ENCODE measurements at regions not wholly inside any gene's neighbourhood (a gene's known extent, or its start where the extent isn't known, plus 50 kb on each side); places are given as distances from the start of the nearest gene placed in this dataset.

DNA sequence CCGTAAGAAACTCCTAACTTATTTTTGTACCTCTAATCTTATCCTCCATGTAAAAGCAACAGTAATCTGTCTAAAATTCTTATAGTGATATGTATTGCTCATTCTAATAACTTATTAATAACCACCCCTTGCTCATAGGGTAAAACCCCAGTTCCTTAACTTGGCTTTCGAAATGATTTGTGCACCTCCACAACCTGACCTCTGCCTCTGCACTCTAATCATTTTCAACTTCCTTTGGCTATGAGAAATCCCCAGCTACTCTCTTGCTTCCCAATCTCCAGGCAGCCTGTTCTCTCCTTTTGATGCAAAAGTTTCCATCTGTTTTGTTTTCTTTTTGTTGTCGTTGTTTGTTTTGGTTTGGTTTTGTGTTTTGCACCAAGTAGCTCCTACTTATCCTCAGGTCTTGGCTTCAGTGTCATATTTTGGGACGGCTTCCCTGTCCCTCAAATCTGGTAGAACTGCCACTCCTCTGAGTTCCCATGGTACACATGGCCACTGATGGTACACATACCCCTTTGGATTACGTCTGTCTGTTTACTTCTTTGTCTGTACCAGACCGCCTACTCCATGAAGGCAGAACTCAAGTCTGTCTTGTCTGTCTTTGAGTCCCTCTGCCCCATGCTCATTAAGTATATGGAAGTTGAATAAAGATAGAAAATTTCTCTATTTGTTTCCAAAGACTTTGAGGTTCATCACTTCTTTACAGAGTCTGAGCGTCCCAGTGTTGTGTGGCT lies 105.6 kb upstream of the TGFBR2 start:
- peaks cover 19% of the 10 kb centered on the region for H3K9me3 Mint-ChIP-seq (ENCODE audit: unreplicated experiment)
- H3K4me3 ChIP-seq (ENCODE audit: low read depth, low read length), result no peak overlapping the region
- no peak overlapping the region for H3K4me3 Mint-ChIP-seq (ENCODE audit: unreplicated experiment)
- TF ChIP-seq, protein P1, sequence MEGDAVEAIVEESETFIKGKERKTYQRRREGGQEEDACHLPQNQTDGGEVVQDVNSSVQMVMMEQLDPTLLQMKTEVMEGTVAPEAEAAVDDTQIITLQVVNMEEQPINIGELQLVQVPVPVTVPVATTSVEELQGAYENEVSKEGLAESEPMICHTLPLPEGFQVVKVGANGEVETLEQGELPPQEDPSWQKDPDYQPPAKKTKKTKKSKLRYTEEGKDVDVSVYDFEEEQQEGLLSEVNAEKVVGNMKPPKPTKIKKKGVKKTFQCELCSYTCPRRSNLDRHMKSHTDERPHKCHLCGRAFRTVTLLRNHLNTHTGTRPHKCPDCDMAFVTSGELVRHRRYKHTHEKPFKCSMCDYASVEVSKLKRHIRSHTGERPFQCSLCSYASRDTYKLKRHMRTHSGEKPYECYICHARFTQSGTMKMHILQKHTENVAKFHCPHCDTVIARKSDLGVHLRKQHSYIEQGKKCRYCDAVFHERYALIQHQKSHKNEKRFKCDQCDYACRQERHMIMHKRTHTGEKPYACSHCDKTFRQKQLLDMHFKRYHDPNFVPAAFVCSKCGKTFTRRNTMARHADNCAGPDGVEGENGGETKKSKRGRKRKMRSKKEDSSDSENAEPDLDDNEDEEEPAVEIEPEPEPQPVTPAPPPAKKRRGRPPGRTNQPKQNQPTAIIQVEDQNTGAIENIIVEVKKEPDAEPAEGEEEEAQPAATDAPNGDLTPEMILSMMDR (IDR thresholded peaks at IDR 0.05; ENCODE audit: insufficient read depth in 1 of 2, low read depth in 1 of 2, low read length in 1 of 2, severe bottlenecking in 1 of 2, unreplicated experiment in 1 of 2), result no peak
- H3K27me3 ChIP-seq (replicated peaks; ENCODE audit: control insufficient read depth, insufficient read depth, low read length), result no peaks in the 10 kb centered on the region
- ChIA-PET POLR2A (no interaction called here), CTCF (no interaction called here)
- H3K36me3 Mint-ChIP-seq (ENCODE audit: insufficient read depth, unreplicated experiment), result peaks cover 5% of the 10 kb centered on the region
- intact Hi-C loops (cut with micrococcal nuclease; ENCODE audit: unreplicated experiment), result no loop called here
- H3K4me1 Mint-ChIP-seq (ENCODE audit: low read depth, unreplicated experiment), result peaks cover 8% of the 10 kb centered on the region
- no peaks in the 10 kb centered on the region for H3K27me3 Mint-ChIP-seq (ENCODE audit: insufficient read depth, unreplicated experiment)
- no peaks in the 10 kb centered on the region for H3K9me3 ChIP-seq
- no peak for DNase-seq
- H3K27ac Mint-ChIP-seq (ENCODE audit: unreplicated experiment), result peak overlapping the region; percentile 7
- BruUV-seq (replicated peaks), result no TSS peak
- H3K36me3 ChIP-seq (ENCODE audit: control insufficient read depth, insufficient read depth, low read length), result no peaks in the 10 kb centered on the region
- H3K4me1 ChIP-seq, result peaks cover 9% of the 10 kb centered on the region; the same call in 1 of the 2 replicates

DNA sequence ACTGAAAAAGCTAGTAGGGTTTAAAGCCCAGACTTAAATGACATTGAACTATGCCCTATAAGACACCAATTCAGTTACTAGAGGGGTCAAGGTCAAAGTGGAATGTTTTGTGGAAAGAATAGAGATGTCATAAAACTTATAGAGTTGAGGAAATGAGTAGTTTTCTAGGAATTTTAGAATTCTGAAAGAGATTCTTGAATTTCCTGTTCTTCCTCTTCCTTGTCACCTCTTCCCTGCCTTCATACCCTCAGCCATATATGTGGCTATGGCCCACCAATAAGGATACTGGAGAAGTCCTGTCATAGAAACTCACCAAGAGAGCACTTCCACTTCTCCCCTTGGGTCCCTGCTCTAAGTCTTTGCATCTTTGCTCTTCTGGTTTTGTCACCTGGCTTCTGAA lies 104.9 kb upstream of the TGFBR2 start:
- no peaks in the 10 kb centered on the region for H3K36me3 ChIP-seq (ENCODE audit: control insufficient read depth, insufficient read depth, low read length)
- ChIA-PET POLR2A (no interaction called here), CTCF (no interaction called here)
- Mint-ChIP-seq H3K27ac (ENCODE audit: unreplicated experiment) (no peak overlapping the region), H3K4me1 (ENCODE audit: low read depth, unreplicated experiment) (peaks cover 8% of the 10 kb centered on the region), H3K36me3 (ENCODE audit: insufficient read depth, unreplicated experiment) (peaks cover 5% of the 10 kb centered on the region), H3K9me3 (ENCODE audit: unreplicated experiment) (peaks cover 19% of the 10 kb centered on the region), H3K27me3 (ENCODE audit: insufficient read depth, unreplicated experiment) (no peaks in the 10 kb centered on the region), H3K4me3 (ENCODE audit: unreplicated experiment) (no peak overlapping the region)
- H3K9me3 ChIP-seq, result no peaks in the 10 kb centered on the region
- H3K4me3 ChIP-seq (ENCODE audit: low read depth, low read length), result no peak overlapping the region
- H3K4me1 ChIP-seq, result peaks cover 9% of the 10 kb centered on the region; the same call in 1 of the 2 replicates
- no peak for DNase-seq
- H3K27me3 ChIP-seq (replicated peaks; ENCODE audit: control insufficient read depth, insufficient read depth, low read length), result no peaks in the 10 kb centered on the region
- intact Hi-C loops (cut with micrococcal nuclease; ENCODE audit: unreplicated experiment), result no loop called here
- BruUV-seq (replicated peaks), result no TSS peak
- TF ChIP-seq, protein P1 (IDR thresholded peaks at IDR 0.05; ENCODE audit: insufficient read depth in 1 of 2, low read depth in 1 of 2, low read length in 1 of 2, severe bottlenecking in 1 of 2, unreplicated experiment in 1 of 2), result no peak

DNA sequence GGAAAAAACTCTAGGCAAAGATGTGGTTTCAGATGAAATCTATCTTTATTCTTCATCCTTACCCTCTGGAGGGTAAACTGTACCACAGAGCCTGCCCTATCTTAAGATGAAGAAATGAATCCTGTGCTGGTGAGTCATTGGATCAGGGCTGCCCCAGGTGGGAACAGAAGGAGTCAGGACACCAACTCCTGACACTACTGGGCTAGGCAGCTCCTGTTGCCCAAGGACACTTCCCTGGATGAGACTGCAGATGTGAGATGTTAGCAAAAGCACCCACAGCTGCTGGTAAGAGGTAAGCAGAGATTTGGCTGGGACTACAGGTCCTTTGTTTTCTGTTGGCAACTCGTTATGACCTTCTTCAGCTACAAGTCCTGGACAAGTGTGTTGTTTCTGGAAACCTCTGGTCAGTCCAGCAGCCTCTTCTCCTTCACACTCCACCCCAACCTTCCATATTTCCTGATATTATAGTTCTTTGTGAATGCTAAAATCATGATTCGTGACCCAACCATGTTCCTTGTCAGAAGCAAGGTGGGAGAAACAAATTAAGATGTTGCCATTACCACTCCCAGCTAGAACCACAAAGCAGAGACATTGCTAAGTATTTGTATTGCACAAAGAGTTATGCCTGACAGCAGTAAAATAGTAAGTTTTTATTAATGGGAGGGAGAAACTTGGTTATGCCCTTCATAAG lies 104.2 kb upstream of the TGFBR2 start:
- TF ChIP-seq, protein P1 (IDR thresholded peaks at IDR 0.05; ENCODE audit: insufficient read depth in 1 of 2, low read depth in 1 of 2, low read length in 1 of 2, severe bottlenecking in 1 of 2, unreplicated experiment in 1 of 2), result no peak
- POLR2A ChIA-PET, result no interaction called here

More for the DNA sequence above, 104.2 kb upstream of the TGFBR2 start:
- Histone ChIP-seq H3K36me3 (ENCODE audit: control insufficient read depth, insufficient read depth, low read length) (no peaks in the 10 kb centered on the region), H3K4me3 (ENCODE audit: low read depth, low read length) (no peak overlapping the region), H3K9me3 (no peaks in the 10 kb centered on the region), H3K4me1 (peaks cover 9% of the 10 kb centered on the region; the same call in 1 of the 2 replicates), H3K27me3 (replicated peaks; ENCODE audit: control insufficient read depth, insufficient read depth, low read length) (no peaks in the 10 kb centered on the region)
- DNase-seq, result no peak
- no TSS peak for BruUV-seq (replicated peaks)
- intact Hi-C loops (cut with micrococcal nuclease; ENCODE audit: unreplicated experiment), result no loop called here
- Mint-ChIP-seq H3K4me1 (ENCODE audit: low read depth, unreplicated experiment) (peaks cover 8% of the 10 kb centered on the region), H3K27me3 (ENCODE audit: insufficient read depth, unreplicated experiment) (no peaks in the 10 kb centered on the region), H3K9me3 (ENCODE audit: unreplicated experiment) (peaks cover 19% of the 10 kb centered on the region), H3K4me3 (ENCODE audit: unreplicated experiment) (no peak overlapping the region), H3K27ac (ENCODE audit: unreplicated experiment) (no peak overlapping the region), H3K36me3 (ENCODE audit: insufficient read depth, unreplicated experiment) (peaks cover 5% of the 10 kb centered on the region)
- CTCF ChIA-PET, result no interaction called here

All from Caco-2 (cell line).